GM19023 (cell line): ENCODE measurements at regions not wholly inside any gene's neighbourhood (a gene's known extent, or its start where the extent isn't known, plus 50 kb on each side); places are given as distances from the start of the nearest gene placed in this dataset.

Experiments
- ATAC-seq: cut with Tn5 transposase; IDR thresholded peaks from one replicate; pipeline ENCODE4 v1.9.1; 2021; ENCODE audit warnings: mild to moderate bottlenecking, moderate library complexity; ENCODE audit not compliant: unreplicated experiment

DNA sequence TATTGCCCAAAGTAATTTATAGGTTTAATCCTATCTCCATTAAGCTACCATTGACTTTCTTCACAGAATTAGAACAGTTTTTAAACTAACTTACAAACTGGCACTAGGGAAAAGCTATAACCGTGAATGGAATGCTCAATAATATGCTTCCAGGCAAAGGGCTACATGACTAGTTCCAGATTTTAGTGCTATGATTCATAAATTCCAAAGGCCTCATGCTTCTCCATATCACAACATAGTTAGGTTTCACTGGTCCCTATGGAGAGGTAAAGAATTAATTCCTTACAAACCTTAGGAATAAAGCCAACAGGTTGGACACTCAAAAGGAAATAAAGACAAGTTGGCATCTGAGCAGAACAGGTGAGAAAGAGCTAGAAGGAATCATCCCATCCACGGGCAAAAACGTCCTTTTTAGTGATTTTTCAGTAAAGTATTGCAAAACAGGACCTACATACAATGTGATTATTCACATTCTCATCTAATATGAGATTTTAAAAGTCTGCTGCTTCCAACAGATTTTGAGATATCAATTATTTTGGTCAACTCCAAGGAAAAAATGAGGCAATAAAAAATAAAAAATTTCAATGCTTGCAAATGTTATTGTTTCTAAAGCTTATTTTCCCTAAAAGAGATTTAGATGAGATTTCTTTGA lies 97.0 kb upstream of the TARS1 start:
- no peak for ATAC-seq

DNA sequence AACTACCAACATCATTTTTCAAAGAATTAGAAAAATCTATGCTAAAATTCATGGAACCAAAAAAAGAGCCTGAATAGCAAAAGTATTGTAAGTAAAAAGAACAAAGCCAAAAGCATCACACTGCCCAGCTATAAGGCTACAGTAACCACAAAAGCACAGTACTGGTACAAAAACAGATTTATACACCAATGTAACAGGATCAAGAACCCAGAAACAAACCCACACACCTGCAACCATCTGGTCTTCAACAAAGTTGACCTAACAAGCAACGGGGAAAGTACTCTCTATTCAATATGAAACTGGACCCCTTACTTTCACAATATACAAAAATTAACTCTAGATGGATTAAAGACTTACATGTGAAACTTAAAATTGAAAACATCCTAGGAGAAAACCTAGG lies 94.2 kb upstream of the TARS1 start:
- ATAC-seq = no peak

DNA sequence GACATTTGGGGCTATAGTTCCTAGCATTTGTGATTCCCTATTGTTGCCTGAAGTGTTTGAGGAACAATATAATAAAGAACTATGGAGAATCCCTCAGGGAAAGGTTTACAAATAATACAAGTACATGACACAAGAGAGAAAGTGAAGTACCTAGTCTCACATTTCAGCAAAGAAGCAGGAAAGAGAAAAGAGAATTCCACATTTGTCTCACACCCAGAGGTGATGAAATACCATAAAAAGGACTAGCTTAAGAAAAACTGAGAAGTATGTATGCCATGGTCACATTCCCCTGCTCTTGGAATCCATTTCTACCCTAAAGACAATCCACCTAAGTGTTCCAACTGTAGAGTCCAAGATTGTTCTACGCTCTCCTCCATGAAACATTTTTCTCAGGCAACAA lies 79.0 kb upstream of the TARS1 start:
- ATAC-seq = no peak

DNA sequence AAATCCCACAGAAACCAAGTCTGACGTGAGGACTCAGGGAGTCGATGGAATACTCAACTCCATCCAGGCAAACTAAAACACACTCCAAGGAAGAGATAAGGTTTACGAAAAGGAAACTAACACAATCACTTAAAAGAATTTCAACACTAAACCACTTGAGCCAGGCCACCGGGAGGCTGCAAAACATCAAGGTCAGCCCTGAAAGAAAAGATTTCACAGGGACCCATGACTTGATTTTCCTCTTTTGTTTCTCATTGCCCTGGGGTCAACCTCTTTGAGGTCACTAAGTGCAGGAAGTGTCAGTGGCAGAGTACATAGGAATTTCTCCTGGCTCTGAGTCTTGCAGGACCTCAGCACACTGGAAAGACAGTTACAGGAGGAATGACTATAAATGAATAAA lies 77.8 kb upstream of the TARS1 start:
- ATAC-seq = no peak

DNA sequence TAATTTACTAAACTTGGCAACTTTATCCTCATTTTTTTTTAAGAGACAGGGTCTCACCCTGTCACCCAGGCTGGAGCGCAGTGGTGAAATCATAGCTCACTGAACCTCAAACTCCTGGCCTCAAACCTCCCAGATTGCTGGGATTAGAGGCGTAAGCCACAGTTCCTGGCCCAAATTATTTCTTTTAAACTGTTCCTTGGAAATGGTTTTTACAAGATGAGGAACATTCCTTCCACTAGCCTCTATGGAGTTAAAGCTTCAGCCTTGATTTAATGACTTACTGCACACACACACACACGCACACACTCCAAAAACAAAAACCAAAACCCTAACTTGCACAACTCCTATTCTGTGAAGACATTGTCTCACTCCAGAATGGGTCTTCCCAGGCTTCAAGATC lies 77.2 kb upstream of the TARS1 start:
- ATAC-seq = no peak

DNA sequence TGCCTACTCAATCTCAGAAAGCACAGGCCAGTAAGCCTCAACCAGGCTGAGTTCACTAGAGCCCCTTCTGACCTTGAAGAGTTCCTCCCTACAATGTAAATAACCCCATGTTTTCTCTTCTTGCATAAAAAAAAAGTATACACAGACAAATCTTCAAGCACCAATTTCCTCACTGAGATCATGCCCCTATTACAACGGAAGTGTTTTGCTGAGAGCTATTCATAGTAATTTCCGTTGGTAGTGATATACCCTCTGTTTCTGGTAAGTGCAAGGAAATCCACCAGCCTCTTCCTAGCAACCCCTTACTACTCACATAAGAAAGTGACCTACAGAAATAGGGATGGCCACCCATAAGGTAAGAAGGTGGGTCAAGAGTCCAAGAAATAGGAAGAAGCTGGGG lies 76.4 kb upstream of the TARS1 start:
- ATAC-seq = no peak

DNA sequence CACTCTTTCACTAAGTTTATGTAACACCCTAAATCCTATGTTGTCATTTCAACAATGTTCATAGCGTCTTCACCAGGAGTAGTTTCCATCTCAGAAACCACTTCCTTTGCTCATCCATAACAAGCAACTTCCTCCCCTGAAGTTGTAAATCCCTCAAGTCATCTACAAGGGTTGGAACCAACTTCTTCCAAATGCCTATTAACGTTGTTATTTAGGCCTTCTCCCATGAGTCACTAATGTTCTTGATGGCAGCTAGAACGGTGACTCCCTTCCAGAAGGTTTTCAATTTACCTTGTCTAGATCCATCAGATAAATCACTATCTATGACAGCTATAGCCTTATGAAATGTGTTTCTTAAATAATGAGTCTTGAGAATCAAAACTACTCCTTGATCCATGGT lies 73.3 kb upstream of the TARS1 start:
- no peak for ATAC-seq

DNA sequence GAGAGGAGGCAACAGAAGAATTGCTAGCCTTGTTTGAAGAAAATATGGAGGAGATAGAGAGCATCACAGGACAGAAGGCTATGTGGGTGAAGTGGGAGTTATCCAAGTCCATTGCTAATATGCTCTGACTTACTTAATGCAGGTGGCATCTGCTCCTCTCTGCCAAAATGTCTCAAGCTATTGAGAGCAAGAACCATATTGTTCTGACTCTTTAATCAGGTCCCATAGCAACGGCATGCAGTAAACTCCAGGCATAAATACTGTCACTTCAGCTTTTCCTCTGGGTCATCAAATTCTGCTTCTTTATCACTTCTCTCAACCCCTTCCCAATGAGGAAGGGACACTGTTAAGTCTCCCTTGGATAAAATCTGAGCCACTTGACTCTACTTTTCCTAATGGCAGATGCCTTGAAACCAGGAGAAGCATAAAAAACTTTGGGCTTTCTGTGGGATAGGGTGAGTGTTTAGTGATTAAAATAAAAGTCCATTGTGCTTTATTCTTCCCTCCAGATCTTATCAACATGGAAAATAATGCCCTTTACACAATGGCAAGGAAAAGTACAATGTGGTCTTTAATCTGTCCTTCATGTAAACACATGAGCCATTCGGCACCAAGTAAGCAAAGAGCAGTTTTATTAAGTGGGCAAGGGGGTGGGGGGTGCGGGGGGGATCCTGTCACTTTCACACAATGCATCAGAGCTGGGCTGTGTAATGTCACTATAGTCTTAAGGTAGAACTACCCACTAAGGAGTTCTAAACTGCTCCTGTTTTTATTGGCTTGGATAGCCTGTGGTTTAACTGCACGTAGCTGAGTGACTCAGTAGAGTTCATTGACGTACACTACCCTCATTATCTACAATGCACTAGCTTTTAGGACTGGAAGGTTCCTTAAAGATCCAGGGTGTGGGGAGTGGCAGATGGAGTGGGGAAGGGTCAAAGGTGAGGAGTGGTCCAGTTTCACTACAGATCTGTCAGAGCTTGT lies 71.0 kb upstream of the TARS1 start:
- no peak for ATAC-seq

DNA sequence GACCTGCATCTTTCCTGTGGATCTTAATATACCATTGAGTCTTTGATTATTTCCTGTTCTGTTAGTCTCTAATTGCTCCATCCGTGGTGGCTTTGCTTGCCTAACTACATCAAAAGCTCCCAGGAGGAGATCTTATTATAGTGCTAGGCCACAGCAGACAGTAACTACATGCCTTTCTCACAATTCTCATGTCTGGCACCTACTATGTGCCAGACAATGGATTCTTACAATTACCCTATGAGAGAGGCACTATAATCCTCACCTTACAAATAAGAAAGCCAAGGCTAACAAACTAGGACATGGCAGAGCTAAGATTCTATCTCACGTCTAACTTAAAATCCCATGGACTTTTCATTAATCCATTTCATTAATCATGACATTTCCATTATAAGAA lies 70.3 kb upstream of the TARS1 start:
- no peak for ATAC-seq

DNA sequence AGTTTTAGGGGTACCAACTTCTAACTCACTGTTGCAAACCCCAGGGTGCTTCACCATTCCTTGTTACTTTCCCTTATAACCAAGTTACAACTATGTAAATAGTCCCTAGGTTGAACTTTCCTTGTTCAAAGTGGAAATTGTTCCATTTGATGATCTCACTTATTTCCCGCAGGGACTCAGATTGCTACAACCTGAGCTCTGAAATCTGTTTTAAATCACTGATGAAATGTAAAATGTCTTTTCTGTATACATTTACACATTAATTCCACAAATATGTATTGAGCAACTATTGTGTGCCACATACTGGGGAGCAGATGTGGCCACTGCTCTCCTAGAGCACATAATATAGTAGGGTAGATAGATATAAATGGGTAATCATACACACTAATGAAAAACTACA lies 69.1 kb upstream of the TARS1 start:
- no peak for ATAC-seq

DNA sequence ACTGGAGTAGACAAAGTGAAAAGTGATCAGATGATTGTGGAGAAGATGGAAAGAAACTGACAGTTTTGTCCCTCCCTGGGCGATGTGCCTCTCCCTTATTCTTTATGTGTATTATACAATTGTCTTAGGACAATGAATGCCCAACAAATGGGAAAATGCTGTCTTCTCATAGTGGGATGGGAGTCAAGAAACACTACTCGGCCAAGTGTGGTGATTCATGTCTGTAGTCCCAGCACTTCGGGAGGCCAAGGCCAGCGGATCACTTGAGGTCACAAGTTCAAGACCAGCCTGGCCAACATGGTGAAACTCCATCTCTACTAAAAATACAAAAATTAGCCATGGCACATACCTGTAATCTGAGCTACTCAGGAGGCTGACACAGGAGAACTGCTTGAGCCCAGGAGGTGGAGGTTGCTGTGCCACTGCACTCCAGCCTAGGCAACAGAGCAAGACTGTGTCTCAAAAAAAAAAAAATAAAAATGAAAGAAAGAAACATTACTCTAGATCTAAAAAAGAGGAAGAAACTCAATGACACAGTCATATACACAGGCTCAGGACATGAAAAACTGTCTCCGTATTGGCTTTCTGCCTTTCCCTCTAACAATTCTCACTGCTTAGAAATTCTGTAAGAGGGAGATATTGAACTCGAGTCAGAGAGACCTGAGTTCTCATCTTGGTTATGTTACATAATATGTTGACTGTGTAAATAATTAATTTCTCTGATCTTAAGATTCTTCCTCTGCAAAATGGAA lies 67.9 kb upstream of the TARS1 start:
- ATAC-seq = no peak

DNA sequence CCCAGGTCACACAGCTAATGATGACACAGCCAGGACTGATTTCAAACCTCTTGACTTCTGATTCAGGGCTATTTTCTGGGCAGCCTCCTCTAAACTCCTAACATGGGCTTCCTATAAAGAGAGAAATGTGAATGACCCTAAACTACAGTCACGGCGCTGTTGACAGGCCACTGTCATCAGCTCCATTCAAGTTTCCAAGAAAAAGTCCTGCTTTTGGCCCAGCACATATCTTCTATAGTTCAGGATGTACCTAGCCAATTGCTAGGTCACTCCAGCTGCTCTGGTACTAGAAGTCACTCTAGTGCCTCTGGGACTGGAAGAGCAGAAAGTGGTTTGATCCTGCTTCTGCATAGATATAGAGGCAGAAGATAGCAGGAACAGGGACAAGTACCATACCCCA lies 64.9 kb upstream of the TARS1 start:
- no peak for ATAC-seq

DNA sequence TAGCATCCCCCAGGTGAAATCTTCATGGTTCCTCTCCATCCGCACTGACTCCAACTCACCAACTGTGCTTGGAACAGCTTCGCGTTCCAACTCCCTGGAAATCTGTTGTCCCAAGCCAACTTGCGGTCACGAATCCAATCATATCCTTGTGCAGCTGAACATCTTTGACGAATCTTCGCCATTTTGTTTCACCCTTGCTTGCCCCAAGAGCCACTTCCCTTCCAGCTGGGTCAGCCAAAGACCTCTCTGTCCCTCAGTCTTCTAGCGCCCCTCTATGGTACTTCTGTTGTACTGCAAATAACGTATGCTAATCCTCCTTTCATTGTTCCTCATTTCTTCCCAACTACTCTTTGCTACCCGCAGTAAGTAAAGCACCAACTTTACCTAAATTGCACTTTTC lies 61.0 kb upstream of the TARS1 start:
- ATAC-seq = no peak

DNA sequence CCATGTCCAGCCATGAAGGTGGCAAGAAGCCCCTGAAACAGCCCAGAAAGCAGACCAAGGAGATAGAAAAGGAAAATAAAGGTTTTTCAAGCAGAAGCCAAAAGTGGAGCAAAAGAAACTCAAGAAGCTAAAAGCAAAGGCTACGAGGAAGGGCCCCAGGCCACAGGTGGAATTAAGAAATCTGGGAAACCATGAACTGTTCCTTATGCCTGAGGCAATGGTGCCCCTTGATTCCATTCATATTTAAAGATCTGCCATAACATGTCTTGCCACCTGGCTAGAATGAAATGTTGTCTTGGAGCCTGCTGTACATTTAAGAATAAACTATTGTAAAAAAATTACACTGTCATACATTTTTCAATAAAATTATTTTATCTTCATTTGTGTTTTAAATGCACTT lies 59.5 kb upstream of the TARS1 start:
- no peak for ATAC-seq
